HCT116 (cell line): ENCODE measurements at regions not wholly inside any gene's neighbourhood (a gene's known extent, or its start where the extent isn't known, plus 50 kb on each side); places are given as distances from the start of the nearest gene placed in this dataset.

Experiments
- ATAC-seq: fragments of 200-7000 bp; cut with Tn5 transposase; 2 replicates; pipeline ENCODE4 v1.9.1; 2020; ENCODE audit warnings: mild to moderate bottlenecking, moderate library complexity
- BruUV-seq: library from RNA; stranded (reverse); fragments of 400-500 nt; replicated peaks from 2 replicates; lab custom pipeline; 2021; lab: Mats Ljungman, UMichigan
- CTCF ChIA-PET: fragments of 300-600 bp; sonication (Branson Sonifier 250); formaldehyde crosslinking; loops from one replicate; lab custom pipeline; 2021; ENCODE audit warnings: antibody characterized with exemption; lab: Charles Lee
- POLR2A ChIA-PET: fragments of 300-600, 350-600 bp; sonication (Branson Sonifier 250); formaldehyde crosslinking; loops from one replicate; lab custom pipeline; 2021; ENCODE audit warnings: antibody characterized with exemption; lab: Charles Lee
- RAD21 ChIA-PET, 2 experiments: fragments of 300-600 bp; sonication (Branson Sonifier 250); formaldehyde crosslinking; loops; one replicate each; lab custom pipeline; 2023; ENCODE audit warnings: low total read pairs in 2 of 2; ENCODE audit not compliant: uncharacterized antibody in 2 of 2, unreplicated experiment in 2 of 2, low non-redundant PET in 1 of 2; lab: Charles Lee
- DNase-seq: peaks from one replicate; pipeline ENCODE4 v3.0.0-alpha.2; 2010; ENCODE audit warnings: low read depth, low spot score
- H2AFZ ChIP-seq: fragments of 200-600 bp; shearing (Covaris generic), sonication (generic); 2 replicates; pipeline ENCODE4 v1.6.1; 2017; ENCODE audit warnings: low read depth, mixed run types, mixed read lengths, antibody characterized with exemption, low read length; ENCODE audit not compliant: poor library complexity, severe bottlenecking
- H3K27ac ChIP-seq: 2 replicates; pipeline ENCODE4 v1.5.1; 2012; ENCODE audit warnings: low read depth, low read length
- H3K27me3 ChIP-seq: fragments of 200-600 bp; sonication (generic); 2 replicates; pipeline ENCODE4 v1.6.1; 2016; ENCODE audit warnings: mixed run types, low read length, mixed read lengths; ENCODE audit not compliant: insufficient read depth
- H3K36me3 ChIP-seq, 2 experiments: fragments of 200-500 bp in 1 of 2; fragments of 200-600 bp in 1 of 2; sonication (Bioruptor generic) in 1 of 2; sonication (generic) in 1 of 2; 2 replicates each; pipeline versions ENCODE4 v1.5.1 to v1.6.1; 2014 to 2016; ENCODE audit warnings: low read length in 2 of 2, inconsistent platforms in 1 of 2, mixed read lengths in 1 of 2, mixed run types in 1 of 2; ENCODE audit not compliant: insufficient read depth in 2 of 2, control insufficient read depth in 1 of 2
- H3K4me1 ChIP-seq, 2 experiments: fragments of 200-600 bp in 1 of 2; sonication (generic) in 1 of 2; 2 replicates each; pipeline versions ENCODE4 v1.5.1 to v1.6.1; 2012 to 2017; ENCODE audit warnings: low read length in 2 of 2, inconsistent platforms in 1 of 2, mild to moderate bottlenecking in 1 of 2, mixed read lengths in 1 of 2, mixed run types in 1 of 2, moderate library complexity in 1 of 2; ENCODE audit not compliant: insufficient read depth in 2 of 2, control insufficient read depth in 1 of 2
- H3K4me2 ChIP-seq: fragments of 200-600 bp; sonication (generic); 2 replicates; pipeline ENCODE4 v1.6.1; 2017; ENCODE audit warnings: mixed run types, low read length, mixed read lengths
- H3K4me3 ChIP-seq, 2 experiments: fragments of 200-600 bp in 1 of 2; sonication (generic) in 1 of 2; replicated peaks in 1 of 2; 2 replicates each; pipeline ENCODE4 v1.5.1; 2011 to 2016; ENCODE audit warnings: low read length in 2 of 2, control low read depth in 1 of 2, low read depth in 1 of 2, mild to moderate bottlenecking in 1 of 2, mixed read lengths in 1 of 2, mixed run types in 1 of 2
- H3K79me2 ChIP-seq: fragments of 200-600 bp; sonication (generic); 2 replicates; pipeline ENCODE4 v1.6.1; 2017; ENCODE audit warnings: mild to moderate bottlenecking, mixed run types, low read length, moderate library complexity, mixed read lengths; ENCODE audit not compliant: insufficient read depth
- H3K9ac ChIP-seq: fragments of 200-600 bp; sonication (generic); 2 replicates; pipeline ENCODE4 v1.6.1; 2016; ENCODE audit warnings: low read length, mixed read lengths
- H3K9me2 ChIP-seq: fragments of 200-600 bp; sonication (generic), shearing (Covaris generic); 2 replicates; pipeline ENCODE4 v1.6.1; 2017; ENCODE audit warnings: mixed run types, mild to moderate bottlenecking, moderate library complexity; ENCODE audit not compliant: insufficient read depth
- H3K9me3 ChIP-seq, 2 experiments: fragments of 200-500 bp in 1 of 2; fragments of 200-600 bp in 1 of 2; sonication (Bioruptor generic) in 1 of 2; sonication (generic) in 1 of 2; 2 replicates each; pipeline ENCODE4 v1.6.1; 2014 to 2017; ENCODE audit warnings: low read length in 2 of 2, mixed read lengths in 2 of 2, inconsistent platforms in 1 of 2, low read depth in 1 of 2, mild to moderate bottlenecking in 1 of 2, mixed run types in 1 of 2, moderate library complexity in 1 of 2; ENCODE audit not compliant: control insufficient read depth in 1 of 2, insufficient read depth in 1 of 2
- H4K20me1 ChIP-seq: fragments of 200-600 bp; sonication (generic), shearing (Covaris generic); 2 replicates; pipeline ENCODE4 v1.6.1; 2017; ENCODE audit warnings: mixed run types, mild to moderate bottlenecking, moderate library complexity; ENCODE audit not compliant: insufficient read depth
- CBX3 ChIP-seq: IDR thresholded peaks from 2 replicates; pipeline ENCODE4 v1.6.1; 2012; ENCODE audit warnings: low read depth
- CEBPB ChIP-seq: IDR thresholded peaks from 2 replicates; pipeline ENCODE4 v1.6.1; 2012; ENCODE audit warnings: low read depth
- EGR1 ChIP-seq: IDR thresholded peaks from 2 replicates; pipeline ENCODE4 v1.6.1; 2012; ENCODE audit warnings: low read depth
- ELF1 ChIP-seq: IDR thresholded peaks from 2 replicates; pipeline ENCODE4 v1.6.1; 2012; ENCODE audit warnings: low read depth, borderline replicate concordance
- EZH2 ChIP-seq: fragments of 200-600 bp; sonication (generic); IDR thresholded peaks from 2 replicates; pipeline ENCODE4 v1.6.1; 2017; ENCODE audit warnings: antibody characterized with exemption, mixed run types
- FOSL1 ChIP-seq: IDR thresholded peaks from 2 replicates; pipeline ENCODE4 v1.6.1; 2012; ENCODE audit warnings: low read depth
- MAX ChIP-seq: IDR thresholded peaks from 2 replicates; pipeline ENCODE4 v1.6.1; 2012
- POLR2AphosphoS5 ChIP-seq: IDR thresholded peaks from 2 replicates; pipeline ENCODE4 v1.6.1; 2011; ENCODE audit warnings: mild to moderate bottlenecking, low read depth, low read length, moderate library complexity
- RAD21 ChIP-seq: IDR thresholded peaks from 2 replicates; pipeline ENCODE4 v1.6.1; 2012; ENCODE audit warnings: low read depth, mild to moderate bottlenecking
- SIN3A ChIP-seq: IDR thresholded peaks from 2 replicates; pipeline ENCODE4 v1.6.1; 2012; ENCODE audit warnings: low read depth
- SP1 ChIP-seq: IDR thresholded peaks from 2 replicates; pipeline ENCODE4 v1.6.1; 2012; ENCODE audit warnings: low read depth
- SRF ChIP-seq: IDR thresholded peaks from 2 replicates; pipeline ENCODE4 v1.6.1; 2012; ENCODE audit warnings: low read depth
- ZNF274 ChIP-seq: fragments of 200-500 bp; sonication (Bioruptor generic); IDR thresholded peaks from 2 replicates; pipeline ENCODE4 v1.6.1; 2014; ENCODE audit warnings: mild to moderate bottlenecking, low read depth, low read length, inconsistent platforms
- intact Hi-C: fragments of 100-400 bp; cut with micrococcal nuclease; formaldehyde crosslinking; loops from 2 replicates; pipeline ENCODE4 v1.10.0; 2022
- TF ChIP-seq, protein P1 (sequence below): IDR thresholded peaks from 2 replicates; pipeline ENCODE4 v1.6.1; 2012; ENCODE audit warnings: low read depth
- TF ChIP-seq, protein P2 (sequence below), 3 experiments: fragments of 200-600 bp in 1 of 3; sonication (generic) in 1 of 3; IDR thresholded peaks in 2 of 3; conservative IDR thresholded peaks in 1 of 3; 2 replicates each; pipeline ENCODE4 v1.5.1; 2012 to 2017; ENCODE audit warnings: low read depth in 2 of 3, low read length in 2 of 3, antibody characterized with exemption in 1 of 3, borderline replicate concordance in 1 of 3, control low read depth in 1 of 3, mild to moderate bottlenecking in 1 of 3, mixed read lengths in 1 of 3, mixed run types in 1 of 3, moderate library complexity in 1 of 3; ENCODE audit not compliant: insufficient read depth in 1 of 3
- TF ChIP-seq, protein P3 (sequence below): IDR thresholded peaks from 2 replicates; pipeline ENCODE4 v1.6.1; 2012

- Histone ChIP-seq H3K27me3 (no peaks in the 10 kb centered on the region), H3K36me3 (no peaks in the 10 kb centered on the region), H3K4me3 (no peak overlapping the region), H3K4me2 (no peak overlapping the region), H2AFZ (no peak overlapping the region), H3K9me2 (no peaks in the 10 kb centered on the region), H3K27ac (no peak overlapping the region), H3K79me2 (no peaks in the 10 kb centered on the region), H3K4me1 (no peaks in the 10 kb centered on the region), H3K9me3 (no peaks in the 10 kb centered on the region), H4K20me1 (no peaks in the 10 kb centered on the region), H3K9ac (no peak overlapping the region)
- no peak for ATAC-seq
- ChIA-PET CTCF (no interaction called here), RAD21 (no interaction called here), POLR2A (no interaction called here)
- no TSS peak for BruUV-seq
- no peak for DNase-seq
- intact Hi-C loops = no loop called here
- TF ChIP-seq, protein P1, sequence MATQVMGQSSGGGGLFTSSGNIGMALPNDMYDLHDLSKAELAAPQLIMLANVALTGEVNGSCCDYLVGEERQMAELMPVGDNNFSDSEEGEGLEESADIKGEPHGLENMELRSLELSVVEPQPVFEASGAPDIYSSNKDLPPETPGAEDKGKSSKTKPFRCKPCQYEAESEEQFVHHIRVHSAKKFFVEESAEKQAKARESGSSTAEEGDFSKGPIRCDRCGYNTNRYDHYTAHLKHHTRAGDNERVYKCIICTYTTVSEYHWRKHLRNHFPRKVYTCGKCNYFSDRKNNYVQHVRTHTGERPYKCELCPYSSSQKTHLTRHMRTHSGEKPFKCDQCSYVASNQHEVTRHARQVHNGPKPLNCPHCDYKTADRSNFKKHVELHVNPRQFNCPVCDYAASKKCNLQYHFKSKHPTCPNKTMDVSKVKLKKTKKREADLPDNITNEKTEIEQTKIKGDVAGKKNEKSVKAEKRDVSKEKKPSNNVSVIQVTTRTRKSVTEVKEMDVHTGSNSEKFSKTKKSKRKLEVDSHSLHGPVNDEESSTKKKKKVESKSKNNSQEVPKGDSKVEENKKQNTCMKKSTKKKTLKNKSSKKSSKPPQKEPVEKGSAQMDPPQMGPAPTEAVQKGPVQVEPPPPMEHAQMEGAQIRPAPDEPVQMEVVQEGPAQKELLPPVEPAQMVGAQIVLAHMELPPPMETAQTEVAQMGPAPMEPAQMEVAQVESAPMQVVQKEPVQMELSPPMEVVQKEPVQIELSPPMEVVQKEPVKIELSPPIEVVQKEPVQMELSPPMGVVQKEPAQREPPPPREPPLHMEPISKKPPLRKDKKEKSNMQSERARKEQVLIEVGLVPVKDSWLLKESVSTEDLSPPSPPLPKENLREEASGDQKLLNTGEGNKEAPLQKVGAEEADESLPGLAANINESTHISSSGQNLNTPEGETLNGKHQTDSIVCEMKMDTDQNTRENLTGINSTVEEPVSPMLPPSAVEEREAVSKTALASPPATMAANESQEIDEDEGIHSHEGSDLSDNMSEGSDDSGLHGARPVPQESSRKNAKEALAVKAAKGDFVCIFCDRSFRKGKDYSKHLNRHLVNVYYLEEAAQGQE = no peak
- TF ChIP-seq MAX (no peak), ELF1 (no peak), RAD21 (no peak), SRF (no peak), SP1 (no peak)
Measured at GRCh38 chrX:43064096-43064495, 286.1 kb upstream of the PPP1R2C start.

GRCh38 chrX:43065978-43066377 is 288.0 kb upstream of the PPP1R2C start:
- Histone ChIP-seq H3K4me1 (no peaks in the 10 kb centered on the region), H4K20me1 (no peaks in the 10 kb centered on the region), H3K36me3 (no peaks in the 10 kb centered on the region), H3K27me3 (no peaks in the 10 kb centered on the region), H3K27ac (no peak overlapping the region), H3K4me2 (no peak overlapping the region), H3K9ac (no peak overlapping the region), H3K9me2 (no peaks in the 10 kb centered on the region), H2AFZ (no peak overlapping the region), H3K79me2 (no peaks in the 10 kb centered on the region), H3K4me3 (no peak overlapping the region), H3K9me3 (no peaks in the 10 kb centered on the region)
- ChIA-PET CTCF (no interaction called here), POLR2A (no interaction called here), RAD21 (no interaction called here)
- intact Hi-C loops = no loop called here
- BruUV-seq = no TSS peak
- DNase-seq = no peak
- ATAC-seq = no peak
- no peak for TF ChIP-seq ZNF274
- TF ChIP-seq MAX = no peak
- TF ChIP-seq, protein P2, sequence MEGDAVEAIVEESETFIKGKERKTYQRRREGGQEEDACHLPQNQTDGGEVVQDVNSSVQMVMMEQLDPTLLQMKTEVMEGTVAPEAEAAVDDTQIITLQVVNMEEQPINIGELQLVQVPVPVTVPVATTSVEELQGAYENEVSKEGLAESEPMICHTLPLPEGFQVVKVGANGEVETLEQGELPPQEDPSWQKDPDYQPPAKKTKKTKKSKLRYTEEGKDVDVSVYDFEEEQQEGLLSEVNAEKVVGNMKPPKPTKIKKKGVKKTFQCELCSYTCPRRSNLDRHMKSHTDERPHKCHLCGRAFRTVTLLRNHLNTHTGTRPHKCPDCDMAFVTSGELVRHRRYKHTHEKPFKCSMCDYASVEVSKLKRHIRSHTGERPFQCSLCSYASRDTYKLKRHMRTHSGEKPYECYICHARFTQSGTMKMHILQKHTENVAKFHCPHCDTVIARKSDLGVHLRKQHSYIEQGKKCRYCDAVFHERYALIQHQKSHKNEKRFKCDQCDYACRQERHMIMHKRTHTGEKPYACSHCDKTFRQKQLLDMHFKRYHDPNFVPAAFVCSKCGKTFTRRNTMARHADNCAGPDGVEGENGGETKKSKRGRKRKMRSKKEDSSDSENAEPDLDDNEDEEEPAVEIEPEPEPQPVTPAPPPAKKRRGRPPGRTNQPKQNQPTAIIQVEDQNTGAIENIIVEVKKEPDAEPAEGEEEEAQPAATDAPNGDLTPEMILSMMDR (IDR thresholded peaks at IDR 0.05 in 2 of 3, conservative IDR thresholded peaks at IDR 0.05 in 1 of 3; ENCODE audit: borderline replicate concordance in 1 of 3, insufficient read depth in 1 of 3, low read depth in 2 of 3, low read length in 2 of 3) = no peak
- TF ChIP-seq CBX3 = no peak
- no peak for TF ChIP-seq SIN3A
- TF ChIP-seq EZH2 = no peak
- no peak for TF ChIP-seq FOSL1
- TF ChIP-seq EGR1 = no peak
- no peak for TF ChIP-seq ELF1
- no peak for TF ChIP-seq CEBPB
- TF ChIP-seq, protein P3, sequence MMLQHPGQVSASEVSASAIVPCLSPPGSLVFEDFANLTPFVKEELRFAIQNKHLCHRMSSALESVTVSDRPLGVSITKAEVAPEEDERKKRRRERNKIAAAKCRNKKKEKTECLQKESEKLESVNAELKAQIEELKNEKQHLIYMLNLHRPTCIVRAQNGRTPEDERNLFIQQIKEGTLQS = no peak
- TF ChIP-seq POLR2AphosphoS5 = no peak
